ENCODE measurements at regions not wholly inside any gene's neighbourhood (a gene's known extent, or its start where the extent isn't known, plus 50 kb on each side); places are given as distances from the start of the nearest gene placed in this dataset.

GRCh38 chr4:62970846-62971245 is 1438.4 kb downstream of the TECRL start:
- H3K27me3 ChIP-seq (replicated peaks; ENCODE audit: insufficient read depth, low read depth, low read length, poor library complexity), result no peaks in the 10 kb centered on the region
- POLR2A ChIA-PET (ENCODE audit: low non-redundant PET), result no interaction called here
- intact Hi-C loops (cut with micrococcal nuclease; ENCODE audit: unreplicated experiment), result no loop called here
- H3K36me3 ChIP-seq (ENCODE audit: insufficient read depth, low read length, poor library complexity, severe bottlenecking), result no peaks in the 10 kb centered on the region
- no peak for TF ChIP-seq EZH2 (IDR thresholded peaks at IDR 0.05; ENCODE audit: borderline replicate concordance, low read depth, low read length, poor library complexity, severe bottlenecking)
- TF ChIP-seq, protein P1, sequence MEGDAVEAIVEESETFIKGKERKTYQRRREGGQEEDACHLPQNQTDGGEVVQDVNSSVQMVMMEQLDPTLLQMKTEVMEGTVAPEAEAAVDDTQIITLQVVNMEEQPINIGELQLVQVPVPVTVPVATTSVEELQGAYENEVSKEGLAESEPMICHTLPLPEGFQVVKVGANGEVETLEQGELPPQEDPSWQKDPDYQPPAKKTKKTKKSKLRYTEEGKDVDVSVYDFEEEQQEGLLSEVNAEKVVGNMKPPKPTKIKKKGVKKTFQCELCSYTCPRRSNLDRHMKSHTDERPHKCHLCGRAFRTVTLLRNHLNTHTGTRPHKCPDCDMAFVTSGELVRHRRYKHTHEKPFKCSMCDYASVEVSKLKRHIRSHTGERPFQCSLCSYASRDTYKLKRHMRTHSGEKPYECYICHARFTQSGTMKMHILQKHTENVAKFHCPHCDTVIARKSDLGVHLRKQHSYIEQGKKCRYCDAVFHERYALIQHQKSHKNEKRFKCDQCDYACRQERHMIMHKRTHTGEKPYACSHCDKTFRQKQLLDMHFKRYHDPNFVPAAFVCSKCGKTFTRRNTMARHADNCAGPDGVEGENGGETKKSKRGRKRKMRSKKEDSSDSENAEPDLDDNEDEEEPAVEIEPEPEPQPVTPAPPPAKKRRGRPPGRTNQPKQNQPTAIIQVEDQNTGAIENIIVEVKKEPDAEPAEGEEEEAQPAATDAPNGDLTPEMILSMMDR (conservative IDR thresholded peaks at IDR 0.05; ENCODE audit: low read depth, low read length), result no peak
- H3K4me1 ChIP-seq (ENCODE audit: insufficient read depth, low read length, poor library complexity, severe bottlenecking), result no peaks in the 10 kb centered on the region
- H3K27ac ChIP-seq (ENCODE audit: low read depth, low read length, poor library complexity, severe bottlenecking), result no peak overlapping the region
- no peak for DNase-seq (ENCODE audit: low spot score)
- BruUV-seq (replicated peaks), result no TSS peak
- CTCF ChIA-PET, result no interaction called here
- no peaks in the 10 kb centered on the region for H3K9me3 ChIP-seq (ENCODE audit: low read depth, low read length, poor library complexity, severe bottlenecking)
- no peak overlapping the region for H3K4me3 ChIP-seq (ENCODE audit: low read depth, low read length, poor library complexity, severe bottlenecking)

DNA sequence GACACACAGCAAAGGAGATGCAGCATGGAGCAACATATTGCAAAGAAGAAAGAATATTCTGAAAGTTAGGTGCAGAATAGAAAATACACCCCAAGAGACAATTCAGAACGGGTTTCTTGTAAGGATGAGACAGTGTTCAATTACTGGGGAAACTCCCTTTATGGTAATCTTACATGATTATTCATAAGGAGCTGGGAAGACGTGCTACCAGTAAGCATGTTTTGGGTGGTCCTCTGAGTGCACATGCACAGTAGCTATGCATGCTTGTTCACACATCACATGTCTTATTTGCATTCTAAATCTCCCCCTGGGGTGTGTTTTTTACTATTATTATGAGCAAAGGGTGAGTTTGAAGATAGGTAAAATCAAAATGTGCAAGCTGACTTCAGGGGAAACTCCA is 1448.8 kb downstream of the TECRL start:
- Histone ChIP-seq H3K4me3 (ENCODE audit: low read depth, low read length, poor library complexity, severe bottlenecking) (no peak overlapping the region), H3K27me3 (replicated peaks; ENCODE audit: insufficient read depth, low read depth, low read length, poor library complexity) (no peaks in the 10 kb centered on the region), H3K36me3 (ENCODE audit: insufficient read depth, low read length, poor library complexity, severe bottlenecking) (no peaks in the 10 kb centered on the region), H3K9me3 (ENCODE audit: low read depth, low read length, poor library complexity, severe bottlenecking) (no peaks in the 10 kb centered on the region), H3K4me1 (ENCODE audit: insufficient read depth, low read length, poor library complexity, severe bottlenecking) (no peaks in the 10 kb centered on the region), H3K27ac (ENCODE audit: low read depth, low read length, poor library complexity, severe bottlenecking) (no peak overlapping the region)
- DNase-seq (ENCODE audit: low spot score), result no peak
- intact Hi-C loops (cut with micrococcal nuclease; ENCODE audit: unreplicated experiment), result no loop called here
- TF ChIP-seq, protein P1 (conservative IDR thresholded peaks at IDR 0.05; ENCODE audit: low read depth, low read length), result no peak
- TF ChIP-seq EZH2 (IDR thresholded peaks at IDR 0.05; ENCODE audit: borderline replicate concordance, low read depth, low read length, poor library complexity, severe bottlenecking), result no peak
- ChIA-PET POLR2A (ENCODE audit: low non-redundant PET) (no interaction called here), CTCF (no interaction called here)
- BruUV-seq (replicated peaks), result no TSS peak

DNA sequence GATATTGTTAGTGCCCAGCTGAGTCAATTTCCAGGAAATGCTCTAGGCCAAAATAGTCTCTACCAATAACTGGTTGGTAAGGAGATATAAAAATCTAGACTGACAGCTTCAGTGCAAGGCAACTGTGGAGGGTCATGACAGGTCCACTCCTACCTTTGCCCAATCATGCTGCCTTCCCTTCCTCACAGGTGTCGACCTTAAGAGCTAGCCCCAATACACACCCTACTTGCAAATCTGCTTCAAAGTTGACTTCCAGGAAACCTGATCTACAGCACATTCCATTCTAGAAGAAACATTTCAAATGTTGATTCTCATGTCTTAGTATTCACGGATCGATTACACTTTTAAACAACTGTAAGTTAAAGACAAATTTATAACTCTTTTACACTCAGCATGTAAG is 1455.5 kb downstream of the TECRL start:
- intact Hi-C loops (cut with micrococcal nuclease; ENCODE audit: unreplicated experiment), result no loop called here
- CTCF ChIA-PET, result no interaction called here
- Histone ChIP-seq H3K36me3 (ENCODE audit: insufficient read depth, low read length, poor library complexity, severe bottlenecking) (no peaks in the 10 kb centered on the region), H3K4me1 (ENCODE audit: insufficient read depth, low read length, poor library complexity, severe bottlenecking) (no peaks in the 10 kb centered on the region), H3K4me3 (ENCODE audit: low read depth, low read length, poor library complexity, severe bottlenecking) (no peak overlapping the region), H3K9me3 (ENCODE audit: low read depth, low read length, poor library complexity, severe bottlenecking) (no peaks in the 10 kb centered on the region), H3K27ac (ENCODE audit: low read depth, low read length, poor library complexity, severe bottlenecking) (no peak overlapping the region), H3K27me3 (replicated peaks; ENCODE audit: insufficient read depth, low read depth, low read length, poor library complexity) (no peaks in the 10 kb centered on the region)
- POLR2A ChIA-PET (ENCODE audit: low non-redundant PET), result no interaction called here
- DNase-seq (ENCODE audit: low spot score), result no peak
- no TSS peak for BruUV-seq (replicated peaks)
- TF ChIP-seq, protein P1 (conservative IDR thresholded peaks at IDR 0.05; ENCODE audit: low read depth, low read length), result no peak
- no peak for TF ChIP-seq EZH2 (IDR thresholded peaks at IDR 0.05; ENCODE audit: borderline replicate concordance, low read depth, low read length, poor library complexity, severe bottlenecking)

All from A673 (cell line).